Astrocyte of the spinal cord (primary cell): ENCODE measurements at regions not wholly inside any gene's neighbourhood (a gene's known extent, or its start where the extent isn't known, plus 50 kb on each side); places are given as distances from the start of the nearest gene placed in this dataset.
"Not testable (repeated sequence)": the region's sequence is repeated elsewhere in the genome, so short reads cannot be mapped to it uniquely, and the experiment has no call there.

Source experiments
- DNase-seq: peaks from one replicate; pipeline ENCODE4 v3.0.0; 2011; ENCODE audit warnings: low read depth, low spot score
- H3K4me3 ChIP-seq: 2 replicates; pipeline ENCODE4 v1.5.1; 2011; ENCODE audit warnings: low read depth, mild to moderate bottlenecking, low read length, moderate library complexity
- CTCF ChIP-seq: IDR thresholded peaks from 2 replicates; pipeline ENCODE4 v1.5.1; 2012; ENCODE audit warnings: low read depth, mild to moderate bottlenecking, low read length, inconsistent platforms
- in situ Hi-C: cut with HindIII; loops from 2 replicates; pipeline ENCODE4 v1.10.0; 2017; ENCODE audit warnings: low sequenced_read_pairs

- in situ Hi-C loops, result no loop called here
- no peak for DNase-seq
- no peak overlapping the region for H3K4me3 ChIP-seq
- no peak for TF ChIP-seq CTCF
Measured at GRCh38 chr9:64015136-64015535, 1269.9 kb downstream of the FOXD4L5 start.

- DNase-seq, in situ Hi-C loops: not testable (repeated sequence)
Measured at GRCh38 chr9:64014386-64015091, 1270.5 kb downstream of the FOXD4L5 start.

GRCh38 chr9:64013122-64013521 lies 1271.9 kb downstream of the FOXD4L5 start:
- DNase-seq, in situ Hi-C loops, H3K4me3 ChIP-seq: not testable (repeated sequence)

More at GRCh38 chr9:64014386-64015091, 1270.5 kb downstream of the FOXD4L5 start:
- H3K4me3 ChIP-seq, result not testable (repeated sequence)

- in situ Hi-C loops, DNase-seq, H3K4me3 ChIP-seq: not testable (repeated sequence)
Measured at GRCh38 chr9:64012014-64012413, 1273.0 kb downstream of the FOXD4L5 start.

GRCh38 chr9:63979741-63980140 lies 1305.3 kb downstream of the FOXD4L5 start:
- DNase-seq, H3K4me3 ChIP-seq: not testable (repeated sequence)

More at GRCh38 chr9:63979741-63980140, 1305.3 kb downstream of the FOXD4L5 start:
- in situ Hi-C loops, result not testable (repeated sequence)
